HG03469 (cell line): ENCODE measurements at regions not wholly inside any gene's neighbourhood (a gene's known extent, or its start where the extent isn't known, plus 50 kb on each side); places are given as distances from the start of the nearest gene placed in this dataset.

Experiments
- ATAC-seq: cut with Tn5 transposase; IDR thresholded peaks from one replicate; pipeline ENCODE4 v1.9.1; 2021; ENCODE audit warnings: mild to moderate bottlenecking, moderate library complexity, moderate number of reproducible peaks; ENCODE audit not compliant: unreplicated experiment

GRCh38 chr18:41390309-41390708 lies 564.7 kb upstream of the PIK3C3 start:
- ATAC-seq: peak; percentile 83

- ATAC-seq: no peak
These were observed 576.4 kb upstream of the PIK3C3 start for GRCh38 chr18:41378598-41378997.

- ATAC-seq: no peak
These were observed 581.4 kb upstream of the PIK3C3 start for GRCh38 chr18:41373612-41374011.

- no peak for ATAC-seq
These were observed 582.9 kb upstream of the PIK3C3 start for GRCh38 chr18:41372046-41372665.

GRCh38 chr18:41371156-41372045 lies 583.6 kb upstream of the PIK3C3 start:
- no peak for ATAC-seq

GRCh38 chr18:41370740-41371139 lies 584.3 kb upstream of the PIK3C3 start:
- ATAC-seq: no peak

GRCh38 chr18:41357708-41358107 lies 597.3 kb upstream of the PIK3C3 start:
- ATAC-seq: no peak

GRCh38 chr18:41353777-41354528 lies 601.1 kb upstream of the PIK3C3 start:
- ATAC-seq: no peak

GRCh38 chr18:41351430-41351829 lies 603.6 kb upstream of the PIK3C3 start:
- ATAC-seq: no peak

GRCh38 chr18:41347057-41347456 lies 608.0 kb upstream of the PIK3C3 start:
- no peak for ATAC-seq

GRCh38 chr18:41343808-41344207 lies 611.2 kb upstream of the PIK3C3 start:
- no peak for ATAC-seq

- ATAC-seq: no peak
These were observed 616.7 kb upstream of the PIK3C3 start for GRCh38 chr18:41338341-41338740.

- no peak for ATAC-seq
These were observed 623.4 kb upstream of the PIK3C3 start for GRCh38 chr18:41331661-41332060.

GRCh38 chr18:41326311-41326710 lies 628.7 kb upstream of the PIK3C3 start:
- no peak for ATAC-seq

- no peak for ATAC-seq
These were observed 630.1 kb upstream of the PIK3C3 start for GRCh38 chr18:41324934-41325333.

- ATAC-seq: no peak
These were observed 630.8 kb upstream of the PIK3C3 start for GRCh38 chr18:41324020-41324791.

- ATAC-seq: no peak
These were observed 632.0 kb upstream of the PIK3C3 start for GRCh38 chr18:41323044-41323443.

- ATAC-seq: no peak
These were observed 634.9 kb upstream of the PIK3C3 start for GRCh38 chr18:41320100-41320499.

GRCh38 chr18:41315134-41315533 lies 639.9 kb upstream of the PIK3C3 start:
- no peak for ATAC-seq

- ATAC-seq: no peak
These were observed 643.2 kb upstream of the PIK3C3 start for GRCh38 chr18:41311571-41312547.
